Inferior parietal cortex (tissue), 1 donor: ENCODE measurements at regions not wholly inside any gene's neighbourhood (a gene's known extent, or its start where the extent isn't known, plus 50 kb on each side); places are given as distances from the start of the nearest gene placed in this dataset.

Experiments
- DNase-seq: peaks from one replicate; pipeline ENCODE4 v3.0.0-alpha.2; 2016; ENCODE audit errors: extremely low spot score

- no peak for DNase-seq
Measured at GRCh38 chr3:44020143-44020542, 221.5 kb upstream of the TOPAZ1 start.

- no peak for DNase-seq
Measured at GRCh38 chr3:44021651-44022594, 219.8 kb upstream of the TOPAZ1 start.

- no peak for DNase-seq
Measured at GRCh38 chr3:44023961-44024593, 217.6 kb upstream of the TOPAZ1 start.

GRCh38 chr3:44026220-44026865, 215.3 kb upstream of the TOPAZ1 start:
- DNase-seq: no peak

GRCh38 chr3:44029100-44029499, 212.6 kb upstream of the TOPAZ1 start:
- DNase-seq: no peak

- no peak for DNase-seq
Measured at GRCh38 chr3:44030285-44030684, 211.4 kb upstream of the TOPAZ1 start.

GRCh38 chr3:44030687-44031305, 210.9 kb upstream of the TOPAZ1 start:
- DNase-seq: no peak

GRCh38 chr3:44031387-44032380, 210.0 kb upstream of the TOPAZ1 start:
- no peak for DNase-seq

- DNase-seq: no peak
Measured at GRCh38 chr3:44032487-44032886, 209.2 kb upstream of the TOPAZ1 start.

GRCh38 chr3:44033123-44033522, 208.6 kb upstream of the TOPAZ1 start:
- DNase-seq: no peak

GRCh38 chr3:44036850-44037249, 204.8 kb upstream of the TOPAZ1 start:
- no peak for DNase-seq

GRCh38 chr3:44039006-44039405, 202.7 kb upstream of the TOPAZ1 start:
- no peak for DNase-seq

GRCh38 chr3:44041726-44042125, 200.0 kb upstream of the TOPAZ1 start:
- no peak for DNase-seq

GRCh38 chr3:44042772-44043171, 198.9 kb upstream of the TOPAZ1 start:
- no peak for DNase-seq

- no peak for DNase-seq
Measured at GRCh38 chr3:44045476-44046275, 196.0 kb upstream of the TOPAZ1 start.

GRCh38 chr3:44047796-44048195, 193.9 kb upstream of the TOPAZ1 start:
- no peak for DNase-seq

GRCh38 chr3:44048196-44048924, 193.3 kb upstream of the TOPAZ1 start:
- DNase-seq: no peak

- DNase-seq: no peak
Measured at GRCh38 chr3:44048949-44049348, 192.7 kb upstream of the TOPAZ1 start.

GRCh38 chr3:44050101-44050500, 191.6 kb upstream of the TOPAZ1 start:
- no peak for DNase-seq
